ENCODE measurements at regions not wholly inside any gene's neighbourhood (a gene's known extent, or its start where the extent isn't known, plus 50 kb on each side); places are given as distances from the start of the nearest gene placed in this dataset.

GRCh38 chrX:20455001-20455400 is 188.3 kb upstream of the RPS6KA3 start:
- no peak for DNase-seq
- no peaks in the 10 kb centered on the region for H3K36me3 ChIP-seq
- no peaks in the 10 kb centered on the region for H3K9me3 ChIP-seq (ENCODE audit: severe bottlenecking)
- no peak for TF ChIP-seq CTCF (IDR thresholded peaks at IDR 0.05; ENCODE audit: low read depth, low read length)
- H3K4me3 ChIP-seq (ENCODE audit: low read depth, low read length) = no peak overlapping the region
- no peak overlapping the region for H3K27ac ChIP-seq
- H3K27me3 ChIP-seq (ENCODE audit: insufficient read depth, low read depth, severe bottlenecking) = peaks cover 2% of the 10 kb centered on the region

- H3K27ac ChIP-seq = no peak overlapping the region
- H3K4me3 ChIP-seq (ENCODE audit: low read depth, low read length) = no peak overlapping the region
- no peaks in the 10 kb centered on the region for H3K9me3 ChIP-seq (ENCODE audit: severe bottlenecking)
- TF ChIP-seq CTCF (IDR thresholded peaks at IDR 0.05; ENCODE audit: low read depth, low read length) = no peak
- H3K36me3 ChIP-seq = no peaks in the 10 kb centered on the region
- peaks cover 2% of the 10 kb centered on the region for H3K27me3 ChIP-seq (ENCODE audit: insufficient read depth, low read depth, severe bottlenecking)
- DNase-seq = no peak
These were observed 187.4 kb upstream of the RPS6KA3 start for GRCh38 chrX:20454117-20454516.

- no peak for DNase-seq
- H3K27me3 ChIP-seq (ENCODE audit: insufficient read depth, low read depth, severe bottlenecking) = peaks cover 9% of the 10 kb centered on the region
- no peak for TF ChIP-seq CTCF (IDR thresholded peaks at IDR 0.05; ENCODE audit: low read depth, low read length)
These were observed 185.8 kb upstream of the RPS6KA3 start for GRCh38 chrX:20452487-20452886.

GRCh38 chrX:20451929-20452328 is 185.2 kb upstream of the RPS6KA3 start:
- DNase-seq = no peak
- no peaks in the 10 kb centered on the region for H3K9me3 ChIP-seq (ENCODE audit: severe bottlenecking)
- no peak overlapping the region for H3K4me3 ChIP-seq (ENCODE audit: low read depth, low read length)
- H3K27ac ChIP-seq = no peak overlapping the region
- H3K36me3 ChIP-seq = no peaks in the 10 kb centered on the region
- TF ChIP-seq CTCF (IDR thresholded peaks at IDR 0.05; ENCODE audit: low read depth, low read length) = no peak
- H3K27me3 ChIP-seq (ENCODE audit: insufficient read depth, low read depth, severe bottlenecking) = peaks cover 9% of the 10 kb centered on the region

More at GRCh38 chrX:20452487-20452886, 185.8 kb upstream of the RPS6KA3 start:
- H3K4me3 ChIP-seq (ENCODE audit: low read depth, low read length) = no peak overlapping the region
- no peak overlapping the region for H3K27ac ChIP-seq
- H3K9me3 ChIP-seq (ENCODE audit: severe bottlenecking) = no peaks in the 10 kb centered on the region
- no peaks in the 10 kb centered on the region for H3K36me3 ChIP-seq

- no peak for DNase-seq
- no peaks in the 10 kb centered on the region for H3K9me3 ChIP-seq (ENCODE audit: severe bottlenecking)
- H3K36me3 ChIP-seq = no peaks in the 10 kb centered on the region
- no peak overlapping the region for H3K4me3 ChIP-seq (ENCODE audit: low read depth, low read length)
- H3K27ac ChIP-seq = no peak overlapping the region
- no peak for TF ChIP-seq CTCF (IDR thresholded peaks at IDR 0.05; ENCODE audit: low read depth, low read length)
- H3K27me3 ChIP-seq (ENCODE audit: insufficient read depth, low read depth, severe bottlenecking) = peaks cover 10% of the 10 kb centered on the region
These were observed 178.4 kb upstream of the RPS6KA3 start for GRCh38 chrX:20445109-20445508.

GRCh38 chrX:20442597-20442996 is 175.9 kb upstream of the RPS6KA3 start:
- peaks cover 3% of the 10 kb centered on the region for H3K27me3 ChIP-seq (ENCODE audit: insufficient read depth, low read depth, severe bottlenecking)
- H3K27ac ChIP-seq = no peak overlapping the region
- no peaks in the 10 kb centered on the region for H3K9me3 ChIP-seq (ENCODE audit: severe bottlenecking)
- H3K36me3 ChIP-seq = no peaks in the 10 kb centered on the region
- no peak overlapping the region for H3K4me3 ChIP-seq (ENCODE audit: low read depth, low read length)
- peak; percentile 76 for TF ChIP-seq CTCF (IDR thresholded peaks at IDR 0.05; ENCODE audit: low read depth, low read length)
- DNase-seq = peak; percentile 79

All from WERI-Rb-1 (cell line).